HG03521 (cell line): ENCODE measurements at regions not wholly inside any gene's neighbourhood (a gene's known extent, or its start where the extent isn't known, plus 50 kb on each side); places are given as distances from the start of the nearest gene placed in this dataset.

Source experiments
- ATAC-seq: cut with Tn5 transposase; IDR thresholded peaks from one replicate; pipeline ENCODE4 v1.9.1; 2021; ENCODE audit warnings: mild to moderate bottlenecking, moderate library complexity; ENCODE audit not compliant: unreplicated experiment

DNA sequence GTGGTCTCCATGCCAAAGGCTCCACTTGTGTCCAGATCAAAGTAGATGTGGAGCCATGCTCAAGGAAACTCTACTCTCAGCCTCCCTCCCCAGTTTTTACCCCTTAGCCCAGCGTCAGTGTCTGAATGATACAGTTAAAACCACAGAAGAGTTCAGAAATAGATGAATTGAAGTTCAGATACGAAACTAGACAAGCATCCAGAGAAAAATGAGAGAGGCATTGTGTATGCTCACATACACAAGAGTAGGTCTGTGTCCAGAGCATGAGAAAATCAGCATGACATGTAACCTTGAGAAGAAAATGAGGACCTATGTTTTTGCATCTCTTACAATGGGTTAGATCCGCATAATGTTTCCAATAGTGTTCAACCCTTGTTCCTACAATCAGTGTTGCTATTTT lies 612.8 kb upstream of the PKDCC start:
- ATAC-seq: no peak

DNA sequence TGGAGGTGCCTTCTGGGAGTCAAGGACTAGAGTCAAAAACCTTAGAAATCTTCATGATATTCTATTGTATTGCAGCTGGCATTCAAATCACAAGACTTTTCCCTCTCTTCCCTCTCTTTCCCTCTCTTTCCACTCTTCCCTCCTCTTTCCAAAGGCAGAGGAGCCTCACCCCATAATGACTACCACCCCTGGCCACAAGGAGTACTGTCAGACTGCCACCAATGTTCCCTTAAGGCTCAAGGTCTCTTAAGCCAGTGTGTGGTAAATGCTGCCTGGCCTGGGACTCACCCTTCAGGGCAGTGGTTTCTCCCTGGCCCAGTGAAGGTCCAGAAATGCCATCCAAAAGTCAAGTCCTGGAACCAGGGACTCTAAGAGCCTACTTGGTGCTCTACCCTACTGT lies 605.9 kb upstream of the PKDCC start:
- ATAC-seq: no peak

- no peak for ATAC-seq
Observed at GRCh38 chr2:41445865-41446264, 602.0 kb upstream of the PKDCC start.

DNA sequence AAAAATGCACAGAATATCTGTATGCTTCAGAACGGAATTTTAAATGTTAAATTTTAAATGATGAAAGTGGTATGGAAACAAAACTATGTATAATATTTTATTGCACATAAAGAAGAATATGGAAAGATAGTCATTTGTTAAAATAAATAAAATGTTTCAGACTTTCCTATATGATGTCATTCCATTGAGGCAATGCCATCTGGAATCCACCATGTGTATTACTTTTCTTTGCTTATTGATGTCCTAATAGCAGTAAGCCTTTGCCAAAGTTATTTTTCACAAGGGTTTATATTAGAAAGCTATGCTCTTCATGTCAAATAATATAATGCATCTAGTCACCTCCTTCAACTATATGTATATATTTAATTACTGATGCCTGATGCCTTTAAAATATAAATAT lies 601.6 kb upstream of the PKDCC start:
- no peak for ATAC-seq

- no peak for ATAC-seq
Observed at GRCh38 chr2:41448221-41448620, 599.6 kb upstream of the PKDCC start.

GRCh38 chr2:41457026-41457425 lies 590.8 kb upstream of the PKDCC start:
- ATAC-seq: no peak

- ATAC-seq: no peak
Observed at GRCh38 chr2:41460661-41461060, 587.2 kb upstream of the PKDCC start.

- no peak for ATAC-seq
Observed at GRCh38 chr2:41464395-41464794, 583.4 kb upstream of the PKDCC start.

DNA sequence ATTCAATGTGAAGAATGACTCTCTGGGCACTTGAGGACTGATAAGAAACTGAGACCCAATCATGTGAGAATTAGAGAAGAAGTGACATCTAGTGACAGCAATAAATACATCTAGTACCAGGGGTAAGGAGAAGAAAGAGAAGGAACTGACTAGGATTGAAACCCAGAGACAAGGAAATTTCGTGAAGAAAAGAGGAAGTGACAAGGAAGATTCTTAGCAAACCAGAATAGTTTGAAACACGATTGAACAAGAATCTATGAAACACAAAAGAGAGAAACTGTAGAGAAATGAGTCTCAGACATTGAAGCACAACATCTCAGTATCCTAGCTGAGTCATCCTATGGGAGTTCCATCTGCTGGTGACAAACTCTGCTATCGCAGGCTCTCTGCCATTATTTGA lies 571.9 kb upstream of the PKDCC start:
- ATAC-seq: no peak

DNA sequence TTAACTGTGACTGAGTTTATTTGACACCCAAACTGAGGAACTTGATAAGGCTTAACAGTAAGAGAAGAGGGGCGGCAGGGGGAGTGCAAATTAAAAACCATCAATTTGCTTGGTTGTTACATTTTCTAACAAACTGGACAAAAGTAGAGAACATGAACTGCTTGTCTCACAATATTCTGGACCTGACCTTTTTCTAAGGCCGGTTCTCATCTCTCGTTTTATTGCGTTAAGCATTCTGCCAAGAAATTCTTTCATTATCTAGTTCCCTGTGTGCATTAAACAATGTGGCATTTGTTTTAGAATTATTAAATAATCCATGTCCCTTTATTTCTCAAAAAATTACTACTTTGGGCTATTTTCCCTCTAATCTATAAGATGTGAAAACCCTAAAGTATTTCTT lies 565.2 kb upstream of the PKDCC start:
- no peak for ATAC-seq

- no peak for ATAC-seq
Observed at GRCh38 chr2:41483226-41483625, 564.6 kb upstream of the PKDCC start.

DNA sequence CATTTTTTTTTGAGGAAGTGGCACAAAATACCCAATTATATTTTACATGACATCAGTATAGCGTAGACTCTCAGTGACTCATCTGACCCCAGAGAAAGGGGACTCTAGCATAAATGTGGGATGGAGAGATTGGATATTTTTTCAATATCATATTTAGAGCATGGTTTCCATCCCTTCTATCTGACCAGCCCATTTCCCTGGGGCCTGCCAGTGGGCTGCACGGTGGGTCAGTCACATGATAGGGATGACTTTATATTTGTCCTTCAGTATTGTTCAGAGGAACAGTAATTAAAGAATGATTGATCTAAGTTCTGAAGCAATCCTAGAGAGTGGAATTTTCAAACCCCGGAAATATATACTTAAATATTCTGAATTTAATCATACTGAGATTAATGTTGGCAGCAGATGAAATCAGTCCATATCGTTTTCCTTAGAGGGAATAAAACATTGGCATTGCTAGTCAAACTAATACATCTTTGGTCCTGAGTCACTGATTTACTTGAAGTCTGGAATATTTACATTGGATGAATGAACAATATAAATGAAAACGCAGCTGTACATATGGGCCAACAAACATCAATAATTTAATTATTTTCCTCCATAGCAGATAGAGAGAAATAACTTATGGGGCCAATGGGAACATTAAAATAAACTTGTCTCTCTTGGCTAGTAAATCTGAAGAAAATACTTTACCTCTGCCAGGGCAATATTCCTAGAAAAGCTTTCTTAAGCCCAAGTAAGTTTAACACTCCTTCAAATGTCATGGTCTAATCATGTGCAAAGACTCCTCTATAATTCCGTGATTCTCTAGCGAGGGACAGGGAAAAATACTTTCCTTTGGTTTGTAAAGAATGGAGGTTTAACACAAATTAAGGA lies 563.6 kb upstream of the PKDCC start:
- ATAC-seq: no peak

DNA sequence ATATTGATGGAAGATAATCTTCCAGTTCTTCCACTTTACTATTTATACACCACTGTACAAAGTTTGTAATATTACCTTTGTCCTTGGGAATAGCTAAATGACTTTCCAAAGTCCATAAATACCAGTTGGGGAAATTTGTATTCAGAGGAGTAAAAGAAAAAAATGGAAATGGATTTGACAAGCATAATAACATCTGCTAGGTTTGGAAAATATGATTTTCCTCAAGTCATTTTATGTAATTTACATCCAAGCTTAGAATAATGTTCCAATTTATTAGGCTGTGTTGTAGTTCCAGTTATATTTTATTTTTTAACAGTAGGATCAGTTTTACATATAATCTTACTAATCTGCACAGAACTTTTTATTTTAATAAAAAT lies 563.0 kb upstream of the PKDCC start:
- ATAC-seq: no peak

- no peak for ATAC-seq
Observed at GRCh38 chr2:41486948-41487347, 560.9 kb upstream of the PKDCC start.

DNA sequence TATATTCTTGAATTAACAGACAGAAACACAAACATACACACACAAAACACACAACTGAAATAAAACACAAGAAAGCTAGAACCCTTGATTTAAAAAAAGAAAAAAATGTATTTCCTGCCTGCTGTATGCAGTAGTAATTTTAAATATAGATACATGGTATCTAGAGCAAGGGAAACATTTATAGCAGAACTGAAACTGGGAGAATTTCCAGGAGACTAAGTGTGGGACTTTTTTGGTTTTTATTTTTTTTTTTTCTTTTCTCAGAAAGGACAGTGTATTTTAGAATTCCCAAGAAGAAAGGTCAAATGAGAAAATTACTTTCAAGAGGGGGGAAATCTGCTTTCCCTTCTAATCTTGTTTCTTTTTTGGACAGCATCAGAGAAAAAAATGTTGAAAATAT lies 558.9 kb upstream of the PKDCC start:
- no peak for ATAC-seq

GRCh38 chr2:41489638-41490037 lies 558.2 kb upstream of the PKDCC start:
- ATAC-seq: no peak

- no peak for ATAC-seq
Observed at GRCh38 chr2:41495050-41495449, 552.8 kb upstream of the PKDCC start.

- no peak for ATAC-seq
Observed at GRCh38 chr2:41496908-41497307, 550.9 kb upstream of the PKDCC start.

GRCh38 chr2:41498781-41499180 lies 549.0 kb upstream of the PKDCC start:
- ATAC-seq: no peak

- no peak for ATAC-seq
Observed at GRCh38 chr2:41500895-41501294, 546.9 kb upstream of the PKDCC start.

DNA sequence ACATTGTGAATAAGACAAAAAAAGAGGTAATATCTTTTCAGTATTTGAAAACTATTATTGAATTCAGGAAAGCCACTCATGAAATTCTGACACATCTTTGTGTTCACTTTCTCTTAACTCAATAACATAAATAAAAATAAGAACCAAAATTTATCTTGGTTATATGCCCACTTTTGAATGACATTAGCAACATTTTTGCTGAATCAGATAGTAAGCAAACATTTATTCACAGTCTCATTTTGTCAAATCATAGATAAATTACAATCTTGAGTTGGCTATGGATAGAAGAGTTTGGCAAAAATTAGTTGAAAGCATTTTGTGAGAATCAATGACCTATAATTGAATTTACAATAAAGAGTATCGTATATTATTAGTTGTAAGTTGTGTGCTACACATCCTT lies 545.1 kb upstream of the PKDCC start:
- ATAC-seq: no peak

- ATAC-seq: no peak
Observed at GRCh38 chr2:41504532-41504931, 543.3 kb upstream of the PKDCC start.

GRCh38 chr2:41510108-41510507 lies 537.7 kb upstream of the PKDCC start:
- ATAC-seq: no peak
